ENCODE measurements at regions not wholly inside any gene's neighbourhood (a gene's known extent, or its start where the extent isn't known, plus 50 kb on each side); places are given as distances from the start of the nearest gene placed in this dataset.

DNA sequence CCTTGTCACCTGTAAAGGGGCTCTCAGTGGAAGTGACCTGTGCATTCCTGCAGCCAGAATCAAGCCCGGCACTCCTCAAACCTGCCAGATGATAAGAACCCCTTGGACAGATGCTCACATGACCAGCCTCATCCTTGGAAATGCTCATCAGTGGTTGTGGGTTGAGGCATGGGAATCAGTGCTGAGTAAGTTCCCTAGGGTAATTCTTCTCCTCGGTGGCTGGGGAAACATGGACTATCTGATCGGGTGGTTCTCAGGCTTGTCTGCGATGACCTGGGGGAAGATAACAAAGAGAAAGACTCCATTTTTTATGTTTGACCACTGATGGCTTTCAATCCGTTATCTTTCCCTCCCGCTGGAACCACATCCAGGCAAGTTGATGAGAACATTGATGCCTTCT, 84.0 kb downstream of the SPP2 start:
- TF ChIP-seq, protein P1, sequence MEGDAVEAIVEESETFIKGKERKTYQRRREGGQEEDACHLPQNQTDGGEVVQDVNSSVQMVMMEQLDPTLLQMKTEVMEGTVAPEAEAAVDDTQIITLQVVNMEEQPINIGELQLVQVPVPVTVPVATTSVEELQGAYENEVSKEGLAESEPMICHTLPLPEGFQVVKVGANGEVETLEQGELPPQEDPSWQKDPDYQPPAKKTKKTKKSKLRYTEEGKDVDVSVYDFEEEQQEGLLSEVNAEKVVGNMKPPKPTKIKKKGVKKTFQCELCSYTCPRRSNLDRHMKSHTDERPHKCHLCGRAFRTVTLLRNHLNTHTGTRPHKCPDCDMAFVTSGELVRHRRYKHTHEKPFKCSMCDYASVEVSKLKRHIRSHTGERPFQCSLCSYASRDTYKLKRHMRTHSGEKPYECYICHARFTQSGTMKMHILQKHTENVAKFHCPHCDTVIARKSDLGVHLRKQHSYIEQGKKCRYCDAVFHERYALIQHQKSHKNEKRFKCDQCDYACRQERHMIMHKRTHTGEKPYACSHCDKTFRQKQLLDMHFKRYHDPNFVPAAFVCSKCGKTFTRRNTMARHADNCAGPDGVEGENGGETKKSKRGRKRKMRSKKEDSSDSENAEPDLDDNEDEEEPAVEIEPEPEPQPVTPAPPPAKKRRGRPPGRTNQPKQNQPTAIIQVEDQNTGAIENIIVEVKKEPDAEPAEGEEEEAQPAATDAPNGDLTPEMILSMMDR (IDR thresholded peaks at IDR 0.05; ENCODE audit: low read depth, low read length, poor library complexity, severe bottlenecking), result no peak
- no peak for TF ChIP-seq EZH2phosphoT487 (IDR thresholded peaks at IDR 0.05; ENCODE audit: borderline replicate concordance, low read length)
